Ovary (tissue), 3 donors: ENCODE measurements at regions not wholly inside any gene's neighbourhood (a gene's known extent, or its start where the extent isn't known, plus 50 kb on each side); places are given as distances from the start of the nearest gene placed in this dataset.

Experiments
- EP300 ChIP-seq: sonication (generic); formaldehyde crosslinking; IDR thresholded peaks from one replicate; pipeline ENCODE4 v1.6.1; 2017; ENCODE audit warnings: antibody characterized with exemption
- POLR2A ChIP-seq: fragments of 450-650 bp; IDR thresholded peaks from one replicate; pipeline ENCODE4 v1.6.1; 2017; ENCODE audit warnings: antibody characterized with exemption, mild to moderate bottlenecking, moderate library complexity
- TF ChIP-seq, protein P1 (sequence below), 3 donors: fragments of 450-650 bp in 2 of 3; fragments of 200-600 bp in 1 of 3; IDR thresholded peaks; one replicate each; pipeline versions ENCODE4 v1.5.1 to v1.8.0; 2016 to 2022; ENCODE audit warnings: antibody characterized with exemption in 3 of 3, mild to moderate bottlenecking in 1 of 3
- donor health status: DM: no; HTN: no; CAD: no.

DNA sequence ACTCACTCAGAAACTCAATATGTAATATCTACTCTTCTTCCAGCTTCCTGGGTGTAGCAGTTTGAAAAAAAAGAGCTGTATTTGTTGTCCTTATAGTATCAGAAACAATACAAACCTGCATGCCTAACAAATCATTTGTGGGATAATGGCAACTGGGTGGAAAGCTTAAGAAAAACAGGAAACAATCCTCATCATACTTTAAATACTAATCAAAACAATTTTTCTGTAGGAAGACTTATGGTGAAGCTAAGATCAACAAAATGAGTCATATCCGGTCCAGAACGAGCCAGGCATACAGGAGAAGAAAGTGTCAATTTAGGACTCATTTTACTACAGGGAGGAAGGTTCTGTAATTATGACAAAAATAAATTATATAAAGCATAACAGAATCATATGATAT, 181.8 kb upstream of the ADGRL4 start:
- TF ChIP-seq, protein P1, sequence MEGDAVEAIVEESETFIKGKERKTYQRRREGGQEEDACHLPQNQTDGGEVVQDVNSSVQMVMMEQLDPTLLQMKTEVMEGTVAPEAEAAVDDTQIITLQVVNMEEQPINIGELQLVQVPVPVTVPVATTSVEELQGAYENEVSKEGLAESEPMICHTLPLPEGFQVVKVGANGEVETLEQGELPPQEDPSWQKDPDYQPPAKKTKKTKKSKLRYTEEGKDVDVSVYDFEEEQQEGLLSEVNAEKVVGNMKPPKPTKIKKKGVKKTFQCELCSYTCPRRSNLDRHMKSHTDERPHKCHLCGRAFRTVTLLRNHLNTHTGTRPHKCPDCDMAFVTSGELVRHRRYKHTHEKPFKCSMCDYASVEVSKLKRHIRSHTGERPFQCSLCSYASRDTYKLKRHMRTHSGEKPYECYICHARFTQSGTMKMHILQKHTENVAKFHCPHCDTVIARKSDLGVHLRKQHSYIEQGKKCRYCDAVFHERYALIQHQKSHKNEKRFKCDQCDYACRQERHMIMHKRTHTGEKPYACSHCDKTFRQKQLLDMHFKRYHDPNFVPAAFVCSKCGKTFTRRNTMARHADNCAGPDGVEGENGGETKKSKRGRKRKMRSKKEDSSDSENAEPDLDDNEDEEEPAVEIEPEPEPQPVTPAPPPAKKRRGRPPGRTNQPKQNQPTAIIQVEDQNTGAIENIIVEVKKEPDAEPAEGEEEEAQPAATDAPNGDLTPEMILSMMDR (IDR thresholded peaks at IDR 0.05) = no peak
- TF ChIP-seq EP300 (no peak), POLR2A (no peak)
